Activated CD4-positive, alpha-beta T cell treated with anti-CD3 and anti-CD28 coated beads, Interleukin-2, amount 10 ng/mL, durations not matched to agents 24 days and 14 days (primary cell): ENCODE measurements at regions not wholly inside any gene's neighbourhood (a gene's known extent, or its start where the extent isn't known, plus 50 kb on each side); places are given as distances from the start of the nearest gene placed in this dataset.

Source experiments
- DNase-seq: peaks from one replicate; pipeline ENCODE4 v3.0.0; 2022
- H3K27ac Mint-ChIP-seq: one replicate; pipeline ENCODE4 v1.8.0; 2022; ENCODE audit warnings: mild to moderate bottlenecking, mixed read lengths
- H3K27me3 Mint-ChIP-seq: one replicate; pipeline ENCODE4 v1.8.0; 2022; ENCODE audit warnings: mixed read lengths
- H3K36me3 Mint-ChIP-seq: one replicate; pipeline ENCODE4 v1.8.0; 2022; ENCODE audit warnings: low read depth, mild to moderate bottlenecking, mixed read lengths
- H3K4me1 Mint-ChIP-seq: one replicate; pipeline ENCODE4 v1.8.0; 2021; ENCODE audit warnings: mixed read lengths
- H3K4me3 Mint-ChIP-seq: one replicate; pipeline ENCODE4 v1.8.0; 2022; ENCODE audit warnings: mild to moderate bottlenecking, moderate library complexity, mixed read lengths
- H3K9me3 Mint-ChIP-seq: one replicate; pipeline ENCODE4 v1.8.0; 2021; ENCODE audit warnings: mixed read lengths
- intact Hi-C: fragments of 100-400 bp; cut with micrococcal nuclease; formaldehyde crosslinking; loops from one replicate; pipeline ENCODE4 v1.15.1; 2023

- peaks cover 17% of the 10 kb centered on the region for H3K27me3 Mint-ChIP-seq
- intact Hi-C loops: no loop called here
- H3K4me1 Mint-ChIP-seq: no peaks in the 10 kb centered on the region
- DNase-seq: no peak
- no peaks in the 10 kb centered on the region for H3K36me3 Mint-ChIP-seq
- H3K9me3 Mint-ChIP-seq: no peaks in the 10 kb centered on the region
- no peak overlapping the region for H3K4me3 Mint-ChIP-seq
- no peak overlapping the region for H3K27ac Mint-ChIP-seq
These were observed 313.1 kb downstream of the LRFN2 start for GRCh38 chr6:40274058-40274457.

- Mint-ChIP-seq H3K27ac (no peak overlapping the region), H3K36me3 (no peaks in the 10 kb centered on the region), H3K27me3 (peaks cover 14% of the 10 kb centered on the region), H3K9me3 (no peaks in the 10 kb centered on the region), H3K4me3 (no peak overlapping the region), H3K4me1 (no peaks in the 10 kb centered on the region)
- no peak for DNase-seq
- intact Hi-C loops: no loop called here
These were observed 318.6 kb downstream of the LRFN2 start for GRCh38 chr6:40268614-40269013.

- Mint-ChIP-seq H3K27me3 (peaks cover 10% of the 10 kb centered on the region), H3K36me3 (no peaks in the 10 kb centered on the region), H3K27ac (no peak overlapping the region), H3K4me3 (no peak overlapping the region), H3K4me1 (no peaks in the 10 kb centered on the region), H3K9me3 (no peaks in the 10 kb centered on the region)
- intact Hi-C loops: no loop called here
- DNase-seq: no peak
These were observed 319.0 kb downstream of the LRFN2 start for GRCh38 chr6:40268166-40268565.

- H3K4me1 Mint-ChIP-seq: no peaks in the 10 kb centered on the region
These were observed 321.5 kb downstream of the LRFN2 start for GRCh38 chr6:40265615-40266014.

GRCh38 chr6:40263970-40264369 is 323.2 kb downstream of the LRFN2 start:
- DNase-seq: no peak
- Mint-ChIP-seq H3K36me3 (no peaks in the 10 kb centered on the region), H3K4me1 (no peaks in the 10 kb centered on the region), H3K4me3 (no peak overlapping the region), H3K27ac (no peak overlapping the region), H3K9me3 (no peaks in the 10 kb centered on the region), H3K27me3 (peaks cover 2% of the 10 kb centered on the region)
- intact Hi-C loops: no loop called here

More at GRCh38 chr6:40265615-40266014, 321.5 kb downstream of the LRFN2 start:
- H3K36me3 Mint-ChIP-seq: no peaks in the 10 kb centered on the region
- H3K27ac Mint-ChIP-seq: no peak overlapping the region
- intact Hi-C loops: no loop called here
- peaks cover 2% of the 10 kb centered on the region for H3K27me3 Mint-ChIP-seq
- no peaks in the 10 kb centered on the region for H3K9me3 Mint-ChIP-seq
- no peak for DNase-seq
- H3K4me3 Mint-ChIP-seq: no peak overlapping the region

GRCh38 chr6:40262363-40262762 is 324.8 kb downstream of the LRFN2 start:
- Mint-ChIP-seq H3K36me3 (no peaks in the 10 kb centered on the region), H3K27ac (no peak overlapping the region), H3K4me3 (no peak overlapping the region), H3K4me1 (no peaks in the 10 kb centered on the region), H3K9me3 (no peaks in the 10 kb centered on the region), H3K27me3 (peaks cover 2% of the 10 kb centered on the region)
- intact Hi-C loops: no loop called here
- no peak for DNase-seq

GRCh38 chr6:40258531-40258930 is 324.3 kb upstream of the MOCS1 start:
- no peak for DNase-seq
- H3K27me3 Mint-ChIP-seq: peaks cover 12% of the 10 kb centered on the region
- no peak overlapping the region for H3K27ac Mint-ChIP-seq
- no peaks in the 10 kb centered on the region for H3K9me3 Mint-ChIP-seq
- no peak overlapping the region for H3K4me3 Mint-ChIP-seq
- H3K36me3 Mint-ChIP-seq: no peaks in the 10 kb centered on the region
- intact Hi-C loops: no loop called here
- H3K4me1 Mint-ChIP-seq: no peaks in the 10 kb centered on the region

- no peak overlapping the region for H3K27ac Mint-ChIP-seq
- no peaks in the 10 kb centered on the region for H3K4me1 Mint-ChIP-seq
These were observed 322.6 kb upstream of the MOCS1 start for GRCh38 chr6:40256831-40257230.

GRCh38 chr6:40256224-40256623 is 322.0 kb upstream of the MOCS1 start:
- intact Hi-C loops: no loop called here
- Mint-ChIP-seq H3K36me3 (no peaks in the 10 kb centered on the region), H3K27me3 (peaks cover 13% of the 10 kb centered on the region), H3K4me3 (no peak overlapping the region), H3K4me1 (no peaks in the 10 kb centered on the region), H3K9me3 (no peaks in the 10 kb centered on the region), H3K27ac (no peak overlapping the region)
- no peak for DNase-seq

More at GRCh38 chr6:40256831-40257230, 322.6 kb upstream of the MOCS1 start:
- Mint-ChIP-seq H3K9me3 (no peaks in the 10 kb centered on the region), H3K27me3 (peaks cover 12% of the 10 kb centered on the region), H3K36me3 (no peaks in the 10 kb centered on the region), H3K4me3 (no peak overlapping the region)
- no peak for DNase-seq
- intact Hi-C loops: no loop called here

- no peak overlapping the region for H3K4me3 Mint-ChIP-seq
- H3K4me1 Mint-ChIP-seq: no peaks in the 10 kb centered on the region
- H3K27ac Mint-ChIP-seq: no peak overlapping the region
- peaks cover 14% of the 10 kb centered on the region for H3K27me3 Mint-ChIP-seq
- no peaks in the 10 kb centered on the region for H3K36me3 Mint-ChIP-seq
- no peaks in the 10 kb centered on the region for H3K9me3 Mint-ChIP-seq
- intact Hi-C loops: no loop called here
- no peak for DNase-seq
These were observed 319.2 kb upstream of the MOCS1 start for GRCh38 chr6:40253420-40253819.

- no peak overlapping the region for H3K27ac Mint-ChIP-seq
- DNase-seq: no peak
- no peaks in the 10 kb centered on the region for H3K4me1 Mint-ChIP-seq
- peaks cover 13% of the 10 kb centered on the region for H3K27me3 Mint-ChIP-seq
- no peak overlapping the region for H3K4me3 Mint-ChIP-seq
- H3K9me3 Mint-ChIP-seq: no peaks in the 10 kb centered on the region
- intact Hi-C loops: no loop called here
- H3K36me3 Mint-ChIP-seq: no peaks in the 10 kb centered on the region
These were observed 318.4 kb upstream of the MOCS1 start for GRCh38 chr6:40252531-40253258.

- Mint-ChIP-seq H3K27ac (no peak overlapping the region), H3K4me1 (no peaks in the 10 kb centered on the region), H3K9me3 (no peaks in the 10 kb centered on the region), H3K27me3 (peaks cover 12% of the 10 kb centered on the region), H3K4me3 (no peak overlapping the region), H3K36me3 (no peaks in the 10 kb centered on the region)
- intact Hi-C loops: no loop called here
- no peak for DNase-seq
These were observed 317.5 kb upstream of the MOCS1 start for GRCh38 chr6:40251637-40252300.

- Mint-ChIP-seq H3K4me3 (no peak overlapping the region), H3K27ac (no peak overlapping the region), H3K36me3 (no peaks in the 10 kb centered on the region), H3K9me3 (no peaks in the 10 kb centered on the region), H3K4me1 (no peaks in the 10 kb centered on the region), H3K27me3 (peaks cover 2% of the 10 kb centered on the region)
- no peak for DNase-seq
- intact Hi-C loops: no loop called here
These were observed 315.7 kb upstream of the MOCS1 start for GRCh38 chr6:40249935-40250334.

GRCh38 chr6:40247516-40248115 is 313.4 kb upstream of the MOCS1 start:
- H3K9me3 Mint-ChIP-seq: no peaks in the 10 kb centered on the region
- no peak overlapping the region for H3K4me3 Mint-ChIP-seq
- no peaks in the 10 kb centered on the region for H3K36me3 Mint-ChIP-seq
- H3K4me1 Mint-ChIP-seq: no peaks in the 10 kb centered on the region
- H3K27ac Mint-ChIP-seq: no peak overlapping the region
- intact Hi-C loops: no loop called here
- no peak for DNase-seq
- peaks cover 2% of the 10 kb centered on the region for H3K27me3 Mint-ChIP-seq
